KG1 (cell line): ENCODE measurements at regions not wholly inside any gene's neighbourhood (a gene's known extent, or its start where the extent isn't known, plus 50 kb on each side); places are given as distances from the start of the nearest gene placed in this dataset.

ENCODE experiments used
- DNase-seq: peaks from one replicate; lab custom pipeline; 2025; lab: John Stamatoyannopoulos, UW

GRCh38 chr3:80215191-80215590 lies 447.4 kb upstream of the ROBO1 start:
- no peak for DNase-seq

GRCh38 chr3:80213086-80213485 lies 445.3 kb upstream of the ROBO1 start:
- DNase-seq, result no peak

- no peak for DNase-seq
Measured at GRCh38 chr3:80192936-80193335, 425.1 kb upstream of the ROBO1 start.

- no peak for DNase-seq
Measured at GRCh38 chr3:80190051-80190450, 422.3 kb upstream of the ROBO1 start.

GRCh38 chr3:80187981-80188380 lies 420.2 kb upstream of the ROBO1 start:
- DNase-seq, result no peak

GRCh38 chr3:80159990-80160506 lies 392.2 kb upstream of the ROBO1 start:
- DNase-seq, result no peak

GRCh38 chr3:80158332-80158731 lies 390.5 kb upstream of the ROBO1 start:
- no peak for DNase-seq

- no peak for DNase-seq
Measured at GRCh38 chr3:80157546-80157945, 389.7 kb upstream of the ROBO1 start.

GRCh38 chr3:80152692-80153091 lies 384.9 kb upstream of the ROBO1 start:
- DNase-seq, result no peak

GRCh38 chr3:80142714-80143113 lies 374.9 kb upstream of the ROBO1 start:
- no peak for DNase-seq

- DNase-seq, result no peak
Measured at GRCh38 chr3:80141557-80141956, 373.8 kb upstream of the ROBO1 start.

- DNase-seq, result no peak
Measured at GRCh38 chr3:80116281-80116680, 348.5 kb upstream of the ROBO1 start.

GRCh38 chr3:80114694-80115093 lies 346.9 kb upstream of the ROBO1 start:
- no peak for DNase-seq

GRCh38 chr3:80113331-80113730 lies 345.5 kb upstream of the ROBO1 start:
- DNase-seq, result no peak

- no peak for DNase-seq
Measured at GRCh38 chr3:80099559-80100066, 331.8 kb upstream of the ROBO1 start.

GRCh38 chr3:80097674-80098073 lies 329.9 kb upstream of the ROBO1 start:
- DNase-seq, result no peak

GRCh38 chr3:80096909-80097308 lies 329.1 kb upstream of the ROBO1 start:
- no peak for DNase-seq

GRCh38 chr3:80094589-80094988 lies 326.8 kb upstream of the ROBO1 start:
- DNase-seq, result no peak

- DNase-seq, result no peak
Measured at GRCh38 chr3:80087767-80088166, 320.0 kb upstream of the ROBO1 start.

GRCh38 chr3:80086426-80086825 lies 318.6 kb upstream of the ROBO1 start:
- DNase-seq, result no peak

- no peak for DNase-seq
Measured at GRCh38 chr3:80079886-80080285, 312.1 kb upstream of the ROBO1 start.

- DNase-seq, result no peak
Measured at GRCh38 chr3:80068459-80068858, 300.7 kb upstream of the ROBO1 start.

- DNase-seq, result no peak
Measured at GRCh38 chr3:80063535-80063934, 295.7 kb upstream of the ROBO1 start.

GRCh38 chr3:80060664-80061063 lies 292.9 kb upstream of the ROBO1 start:
- DNase-seq, result no peak

- DNase-seq, result no peak
Measured at GRCh38 chr3:80055306-80055705, 287.5 kb upstream of the ROBO1 start.
